HepG2 (cell line): ENCODE measurements at regions not wholly inside any gene's neighbourhood (a gene's known extent, or its start where the extent isn't known, plus 50 kb on each side); places are given as distances from the start of the nearest gene placed in this dataset.
"Not testable (repeated sequence)": the region's sequence is repeated elsewhere in the genome, so short reads cannot be mapped to it uniquely, and the experiment has no call there.

ENCODE experiments used
- ATAC-seq: fragments of 200-7000 bp; cut with Tn5 transposase; 3 replicates; pipeline ENCODE4 v1.9.1; 2020; ENCODE audit warnings: mild to moderate bottlenecking, moderate library complexity
- BruUV-seq: library from RNA; stranded (reverse); fragments of 400-500 nt; replicated peaks from 2 replicates; lab custom pipeline; 2021; lab: Mats Ljungman, UMichigan
- CTCF ChIA-PET: fragments of 300-600 bp; formaldehyde crosslinking; extraction: SDS; loops from one replicate; lab custom pipeline; 2021; ENCODE audit warnings: low total read pairs, inconsistent platforms, low intra/inter-chr PET ratio; lab: Yijun Ruan, JAX
- POLR2A ChIA-PET: fragments of 350-600 bp; sonication (Branson Sonifier 250); formaldehyde crosslinking; loops from one replicate; lab custom pipeline; 2020; ENCODE audit warnings: antibody characterized with exemption, inconsistent platforms; lab: Yijun Ruan, JAX
- DNase-seq: peaks from one replicate; pipeline ENCODE4 v3.0.0-alpha.2; 2015; ENCODE audit warnings: low spot score
- FAIRE-seq: peaks from 3 replicates; lab custom pipeline; 2011; peaks lifted over from hg19 to GRCh38; lab: Jason Lieb, UNC
- H2AFZ ChIP-seq: one replicate; pipeline ENCODE4 v1.6.1; 2011; ENCODE audit warnings: low read length, inconsistent platforms
- H3K27ac ChIP-seq: fragments of 300-600 bp; 3 replicates; pipeline ENCODE4 v1.8.0; 2011; ENCODE audit warnings: mixed run types, mild to moderate bottlenecking, mixed read lengths, low read length, inconsistent platforms; ENCODE audit not compliant: insufficient read depth; ENCODE audit errors: extremely low read length
- H3K27me3 ChIP-seq, 2 experiments: fragments of 200-600 bp in 1 of 2; 2 replicates in 1 of 2; 3 replicates in 1 of 2; pipeline versions ENCODE4 v1.6.0 to v1.8.0; 2011; ENCODE audit warnings: low read length in 2 of 2, mild to moderate bottlenecking in 2 of 2, moderate library complexity in 2 of 2, inconsistent platforms in 1 of 2; ENCODE audit not compliant: insufficient read depth in 2 of 2, control insufficient read depth in 1 of 2
- H3K36me3 ChIP-seq, 2 experiments: fragments of 200-600 bp in 1 of 2; replicated peaks in 1 of 2; 2 replicates in 1 of 2; 3 replicates in 1 of 2; pipeline versions ENCODE4 v1.5.1 to v1.8.0; 2011; ENCODE audit warnings: low read length in 2 of 2, inconsistent platforms in 1 of 2; ENCODE audit not compliant: insufficient read depth in 2 of 2, control insufficient read depth in 1 of 2
- H3K4me1 ChIP-seq: 2 replicates; pipeline ENCODE4 v1.5.1; 2012; ENCODE audit warnings: low read length, inconsistent platforms; ENCODE audit not compliant: insufficient read depth
- H3K4me2 ChIP-seq: 2 replicates; pipeline ENCODE4 v1.6.0; 2011; ENCODE audit warnings: low read depth, low read length, inconsistent platforms
- H3K4me3 ChIP-seq, 3 experiments: fragments of 200-600 bp in 1 of 3; sonication (generic), shearing (Covaris generic) in 1 of 3; replicated peaks in 1 of 3; 2 replicates each; pipeline ENCODE4 v1.5.1; 2011 to 2016; ENCODE audit warnings: low read length in 3 of 3, inconsistent platforms in 2 of 3, low read depth in 2 of 3, mild to moderate bottlenecking in 2 of 3, control low read depth in 1 of 3, mixed read lengths in 1 of 3; ENCODE audit not compliant: insufficient read depth in 1 of 3
- H3K79me2 ChIP-seq: one replicate; pipeline ENCODE4 v1.6.1; 2011; ENCODE audit warnings: low read length, inconsistent platforms; ENCODE audit not compliant: insufficient read depth
- H3K9ac ChIP-seq: 2 replicates; pipeline ENCODE4 v1.6.0; 2011; ENCODE audit warnings: mild to moderate bottlenecking, low read depth, low read length, inconsistent platforms; ENCODE audit not compliant: insufficient read depth
- H3K9me3 ChIP-seq: 2 replicates; pipeline ENCODE4 v1.5.1; 2012; ENCODE audit warnings: mild to moderate bottlenecking, low read length
- H4K20me1 ChIP-seq: 2 replicates; pipeline ENCODE4 v1.6.0; 2011; ENCODE audit warnings: inconsistent platforms, mild to moderate bottlenecking, low read length, moderate library complexity; ENCODE audit not compliant: insufficient read depth
- WGBS: methylation state at CpG from one replicate; pipeline ENCODE4 v1.1.6; 2017; ENCODE audit warnings: low lambda C conversion rate; 5-methylcytosine and 5-hydroxymethylcytosine counted together
- in situ Hi-C: cut with HindIII; loops from 2 replicates; pipeline ENCODE4 v1.10.0; 2017; ENCODE audit warnings: low pct_unique_long_range_greater_than_20kb; ENCODE audit not compliant: extremely low pct_ligation_motif_present
- intact Hi-C: fragments of 100-400 bp; cut with micrococcal nuclease; formaldehyde crosslinking; loops from one replicate; pipeline ENCODE4 v1.10.0; 2022; ENCODE audit not compliant: unreplicated experiment

- WGBS: 0% methylated on average over 3 of the region's 3 CpGs
- CTCF ChIA-PET, H3K9me3 ChIP-seq, H3K4me3 ChIP-seq, H3K4me1 ChIP-seq, FAIRE-seq, BruUV-seq, H2AFZ ChIP-seq, H3K27ac ChIP-seq, DNase-seq, H3K4me2 ChIP-seq, H3K9ac ChIP-seq, intact Hi-C loops, H3K36me3 ChIP-seq, POLR2A ChIA-PET, H4K20me1 ChIP-seq, in situ Hi-C loops, H3K27me3 ChIP-seq, H3K79me2 ChIP-seq, ATAC-seq: not testable (repeated sequence)
Measured at GRCh38 chr15:20245856-20246255, 295.7 kb downstream of the GOLGA6L6 start.

- H3K4me1 ChIP-seq, DNase-seq, H4K20me1 ChIP-seq, H3K4me2 ChIP-seq, H3K27me3 ChIP-seq, H3K4me3 ChIP-seq, CTCF ChIA-PET, BruUV-seq, H3K9ac ChIP-seq, H3K27ac ChIP-seq, POLR2A ChIA-PET, H2AFZ ChIP-seq, H3K79me2 ChIP-seq, in situ Hi-C loops, H3K36me3 ChIP-seq, FAIRE-seq, H3K9me3 ChIP-seq, intact Hi-C loops: not testable (repeated sequence)
- 0 out of 3 replicates have a peak, but pooled peaks have one; percentile 19 for ATAC-seq
- WGBS: 31% methylated on average over 16 of the region's 17 CpGs
Measured at GRCh38 chr15:20244792-20245191, 296.8 kb downstream of the GOLGA6L6 start.

GRCh38 chr15:20243486-20244240, 297.9 kb downstream of the GOLGA6L6 start:
- H3K4me3 ChIP-seq, H4K20me1 ChIP-seq, H3K36me3 ChIP-seq, H3K4me2 ChIP-seq, H3K27me3 ChIP-seq, H3K27ac ChIP-seq, H3K9ac ChIP-seq, BruUV-seq, in situ Hi-C loops, ATAC-seq, CTCF ChIA-PET, intact Hi-C loops, H2AFZ ChIP-seq, POLR2A ChIA-PET, DNase-seq, H3K9me3 ChIP-seq, FAIRE-seq, H3K79me2 ChIP-seq, H3K4me1 ChIP-seq: not testable (repeated sequence)
- WGBS: 43% methylated on average over 12 of the region's 12 CpGs

- H3K27me3 ChIP-seq, H3K4me2 ChIP-seq, H3K36me3 ChIP-seq, in situ Hi-C loops, intact Hi-C loops, H3K4me3 ChIP-seq, POLR2A ChIA-PET, BruUV-seq, CTCF ChIA-PET, DNase-seq, ATAC-seq, H3K9ac ChIP-seq, H3K4me1 ChIP-seq, H3K79me2 ChIP-seq, H3K27ac ChIP-seq, H2AFZ ChIP-seq, FAIRE-seq, H4K20me1 ChIP-seq, H3K9me3 ChIP-seq: not testable (repeated sequence)
- 40% methylated on average over 14 of the region's 14 CpGs for WGBS
Measured at GRCh38 chr15:20240366-20240917, 301.2 kb downstream of the GOLGA6L6 start.
